Endothelial cell of umbilical vein (primary cell): ENCODE measurements at regions not wholly inside any gene's neighbourhood (a gene's known extent, or its start where the extent isn't known, plus 50 kb on each side); places are given as distances from the start of the nearest gene placed in this dataset.

Source experiments
- BruUV-seq: library from RNA; stranded (reverse); fragments of 400-500 nt; replicated peaks from 2 replicates; lab custom pipeline; 2021; lab: Mats Ljungman, UMichigan
- CTCF ChIA-PET: fragments of 300-600, 350-600 bp; sonication (Branson Sonifier 250); formaldehyde crosslinking; loops from one replicate; lab custom pipeline; 2021; ENCODE audit warnings: antibody characterized with exemption, inconsistent platforms; lab: Charles Lee
- POLR2A ChIA-PET: fragments of 300-600, 350-600 bp; sonication (Branson Sonifier 250); formaldehyde crosslinking; loops from one replicate; lab custom pipeline; 2021; ENCODE audit warnings: antibody characterized with exemption, inconsistent platforms; lab: Charles Lee
- DNase-seq: peaks from one replicate; pipeline ENCODE4 v3.0.0-alpha.2; 2011; ENCODE audit warnings: low read depth, low spot score
- FAIRE-seq: peaks from 2 replicates; lab custom pipeline; 2011; peaks lifted over from hg19 to GRCh38; lab: Jason Lieb, UNC
- H2AFZ ChIP-seq: 2 replicates; pipeline ENCODE4 v1.6.0; 2012; ENCODE audit warnings: low read depth, low read length, control low read depth, inconsistent platforms
- H3K27ac ChIP-seq: 2 replicates; pipeline ENCODE4 v1.5.1; 2011; ENCODE audit warnings: low read depth, mild to moderate bottlenecking, control low read depth, low read length, moderate library complexity; ENCODE audit not compliant: insufficient read depth
- H3K27me3 ChIP-seq, 2 experiments: 2 replicates each; pipeline versions ENCODE4 v1.6.0 to v1.6.1; 2011; ENCODE audit warnings: low read length in 2 of 2, mixed read lengths in 1 of 2; ENCODE audit not compliant: control insufficient read depth in 2 of 2, insufficient read depth in 2 of 2
- H3K36me3 ChIP-seq, 2 experiments: 2 replicates in 1 of 2; 3 replicates in 1 of 2; pipeline ENCODE4 v1.5.1; 2011; ENCODE audit warnings: low read length in 2 of 2, mild to moderate bottlenecking in 1 of 2, moderate library complexity in 1 of 2; ENCODE audit not compliant: control insufficient read depth in 2 of 2, insufficient read depth in 2 of 2; ENCODE audit errors: extremely low read depth in 1 of 2
- H3K4me1 ChIP-seq: 3 replicates; pipeline ENCODE4 v1.5.1; 2011; ENCODE audit warnings: mild to moderate bottlenecking, low read length; ENCODE audit not compliant: control insufficient read depth, insufficient read depth; ENCODE audit errors: extremely low read depth
- H3K4me2 ChIP-seq: 2 replicates; pipeline ENCODE4 v1.6.1; 2011; ENCODE audit warnings: low read length, control low read depth, mixed read lengths; ENCODE audit not compliant: insufficient read depth
- H3K4me3 ChIP-seq, 3 experiments: fragments of 200-600 bp in 1 of 3; sonication (generic), shearing (Covaris generic) in 1 of 3; replicated peaks in 1 of 3; 2 replicates each; pipeline ENCODE4 v1.5.1; 2011 to 2016; ENCODE audit warnings: control low read depth in 3 of 3, low read length in 3 of 3, mild to moderate bottlenecking in 2 of 3, inconsistent platforms in 1 of 3, low read depth in 1 of 3, moderate library complexity in 1 of 3; ENCODE audit not compliant: insufficient read depth in 1 of 3
- H3K79me2 ChIP-seq: 2 replicates; pipeline ENCODE4 v1.6.0; 2012; ENCODE audit warnings: low read length, inconsistent platforms; ENCODE audit not compliant: control insufficient read depth, insufficient read depth
- H3K9ac ChIP-seq: replicated peaks from 2 replicates; pipeline ENCODE3; 2011; ENCODE audit warnings: low read length, control low read depth; ENCODE audit not compliant: insufficient read depth; ENCODE audit errors: extremely low read depth
- H3K9me1 ChIP-seq: replicated peaks from 3 replicates; pipeline ENCODE4 v1.6.0; 2011; ENCODE audit warnings: mild to moderate bottlenecking, low read length; ENCODE audit not compliant: control insufficient read depth, insufficient read depth; ENCODE audit errors: extremely low read depth
- H3K9me3 ChIP-seq: replicated peaks from 2 replicates; pipeline ENCODE4 v1.5.1; 2012; ENCODE audit warnings: low read length, inconsistent platforms; ENCODE audit not compliant: control insufficient read depth, insufficient read depth
- H4K20me1 ChIP-seq: replicated peaks from 2 replicates; pipeline ENCODE3; 2011; ENCODE audit warnings: mild to moderate bottlenecking, low read length; ENCODE audit not compliant: control insufficient read depth, insufficient read depth; ENCODE audit errors: extremely low read depth
- EZH2 ChIP-seq: IDR thresholded peaks from 2 replicates; pipeline ENCODE4 v1.6.1; 2012; ENCODE audit warnings: borderline replicate concordance, low read depth, mild to moderate bottlenecking, moderate library complexity, low read length, inconsistent platforms; ENCODE audit not compliant: severe bottlenecking
- FOS ChIP-seq: IDR thresholded peaks from 2 replicates; pipeline ENCODE4 v1.6.1; 2011; ENCODE audit warnings: mild to moderate bottlenecking, low read length, moderate library complexity, borderline replicate concordance; ENCODE audit not compliant: insufficient read depth
- GATA2 ChIP-seq: IDR thresholded peaks from 2 replicates; pipeline ENCODE4 v1.7.0; 2011; ENCODE audit warnings: low read depth, mild to moderate bottlenecking, moderate library complexity, mixed read lengths, low read length; ENCODE audit not compliant: insufficient read length, insufficient read depth
- JUN ChIP-seq: IDR thresholded peaks from 2 replicates; pipeline ENCODE4 v1.6.1; 2011; ENCODE audit warnings: borderline replicate concordance, low read depth; ENCODE audit not compliant: insufficient read length, insufficient read depth
- MYC ChIP-seq: IDR thresholded peaks from one replicate; pipeline ENCODE4 v1.6.1; 2011; ENCODE audit warnings: mild to moderate bottlenecking, low read depth, low read length
- POLR2AphosphoS5 ChIP-seq: IDR thresholded peaks from 2 replicates; pipeline ENCODE4 v1.6.1; 2012; ENCODE audit warnings: low read depth, mild to moderate bottlenecking, control low read depth, low read length, moderate library complexity; ENCODE audit not compliant: insufficient read depth
- dilution Hi-C: fragments of 300-500 bp; cut with MboI; formaldehyde crosslinking; loops from one replicate; pipeline ENCODE4 v1.15.0; 2019; ENCODE audit warnings: low sequenced_read_pairs; ENCODE audit not compliant: extremely low pct_ligation_motif_present
- intact Hi-C: fragments of 100-400 bp; cut with micrococcal nuclease; formaldehyde crosslinking; loops from one replicate; pipeline ENCODE4 v1.10.0; 2022
- TF ChIP-seq, protein P1 (sequence below): IDR thresholded peaks from 2 replicates; pipeline ENCODE4 v1.6.1; 2011; ENCODE audit not compliant: insufficient read depth, insufficient read length
- TF ChIP-seq, protein P2 (sequence below), 2 donors: IDR thresholded peaks; 1 replicate in 1 of 2; 2 replicates in 1 of 2; pipeline ENCODE4 v1.5.1; 2011; ENCODE audit warnings: low read length in 2 of 2, mild to moderate bottlenecking in 2 of 2, moderate library complexity in 2 of 2, control low read depth in 1 of 2, inconsistent platforms in 1 of 2, low read depth in 1 of 2; ENCODE audit not compliant: insufficient read depth in 1 of 2; ENCODE audit errors: extremely low read depth in 1 of 2

DNA sequence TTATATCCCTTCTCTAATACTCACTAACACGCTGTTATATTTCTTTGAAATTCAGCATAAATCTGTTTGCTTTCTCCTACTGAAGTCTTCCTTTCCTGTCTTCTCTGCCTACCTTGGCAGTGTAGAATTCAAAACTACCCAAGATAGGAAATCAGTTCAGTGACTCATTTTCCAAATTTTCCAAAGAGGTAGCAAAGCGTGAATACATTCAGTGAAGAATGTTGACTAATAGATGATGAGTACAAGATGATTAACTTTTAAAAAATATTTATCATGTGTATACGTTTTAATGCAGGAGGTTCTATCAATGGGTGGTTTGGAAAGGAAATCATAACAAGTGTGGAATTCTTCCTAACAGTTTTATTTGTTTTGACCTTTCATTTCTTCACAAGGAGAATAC is 201.9 kb upstream of the SLC8A1 start:
- no peak for DNase-seq
- Histone ChIP-seq H3K9me1 (no peaks in the 10 kb centered on the region), H4K20me1 (no peaks in the 10 kb centered on the region), H3K79me2 (no peaks in the 10 kb centered on the region), H3K4me1 (no peaks in the 10 kb centered on the region), H3K9ac (no peak overlapping the region), H3K27me3 (no peaks in the 10 kb centered on the region), H2AFZ (no peak overlapping the region), H3K4me3 (no peak overlapping the region), H3K4me2 (no peak overlapping the region), H3K27ac (no peak overlapping the region), H3K9me3 (no peaks in the 10 kb centered on the region), H3K36me3 (no peaks in the 10 kb centered on the region)
- CTCF ChIA-PET, result interaction anchor here (1.0 kb wide), 1 partner anchor 318 kb away, joined by 3 read pairs; no protein-coding TSS in a partner anchor
- POLR2A ChIA-PET, result no interaction called here
- intact Hi-C loops, result no loop called here
- TF ChIP-seq, protein P1, sequence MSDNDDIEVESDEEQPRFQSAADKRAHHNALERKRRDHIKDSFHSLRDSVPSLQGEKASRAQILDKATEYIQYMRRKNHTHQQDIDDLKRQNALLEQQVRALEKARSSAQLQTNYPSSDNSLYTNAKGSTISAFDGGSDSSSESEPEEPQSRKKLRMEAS, result no peak
- no peak for TF ChIP-seq POLR2AphosphoS5
- TF ChIP-seq, protein P2, sequence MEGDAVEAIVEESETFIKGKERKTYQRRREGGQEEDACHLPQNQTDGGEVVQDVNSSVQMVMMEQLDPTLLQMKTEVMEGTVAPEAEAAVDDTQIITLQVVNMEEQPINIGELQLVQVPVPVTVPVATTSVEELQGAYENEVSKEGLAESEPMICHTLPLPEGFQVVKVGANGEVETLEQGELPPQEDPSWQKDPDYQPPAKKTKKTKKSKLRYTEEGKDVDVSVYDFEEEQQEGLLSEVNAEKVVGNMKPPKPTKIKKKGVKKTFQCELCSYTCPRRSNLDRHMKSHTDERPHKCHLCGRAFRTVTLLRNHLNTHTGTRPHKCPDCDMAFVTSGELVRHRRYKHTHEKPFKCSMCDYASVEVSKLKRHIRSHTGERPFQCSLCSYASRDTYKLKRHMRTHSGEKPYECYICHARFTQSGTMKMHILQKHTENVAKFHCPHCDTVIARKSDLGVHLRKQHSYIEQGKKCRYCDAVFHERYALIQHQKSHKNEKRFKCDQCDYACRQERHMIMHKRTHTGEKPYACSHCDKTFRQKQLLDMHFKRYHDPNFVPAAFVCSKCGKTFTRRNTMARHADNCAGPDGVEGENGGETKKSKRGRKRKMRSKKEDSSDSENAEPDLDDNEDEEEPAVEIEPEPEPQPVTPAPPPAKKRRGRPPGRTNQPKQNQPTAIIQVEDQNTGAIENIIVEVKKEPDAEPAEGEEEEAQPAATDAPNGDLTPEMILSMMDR (IDR thresholded peaks at IDR 0.05; ENCODE audit: extremely low read depth in 1 of 2, insufficient read depth in 1 of 2, low read depth in 1 of 2, low read length in 2 of 2), result no peak
- no peak for TF ChIP-seq FOS
- TF ChIP-seq EZH2, result no peak
- no peak for TF ChIP-seq GATA2
- TF ChIP-seq JUN, result no peak
- TF ChIP-seq MYC, result no peak
- no TSS peak for BruUV-seq
- no peak for FAIRE-seq
- dilution Hi-C loops, result no loop called here
